ENCODE measurements at regions not wholly inside any gene's neighbourhood (a gene's known extent, or its start where the extent isn't known, plus 50 kb on each side); places are given as distances from the start of the nearest gene placed in this dataset.

DNA sequence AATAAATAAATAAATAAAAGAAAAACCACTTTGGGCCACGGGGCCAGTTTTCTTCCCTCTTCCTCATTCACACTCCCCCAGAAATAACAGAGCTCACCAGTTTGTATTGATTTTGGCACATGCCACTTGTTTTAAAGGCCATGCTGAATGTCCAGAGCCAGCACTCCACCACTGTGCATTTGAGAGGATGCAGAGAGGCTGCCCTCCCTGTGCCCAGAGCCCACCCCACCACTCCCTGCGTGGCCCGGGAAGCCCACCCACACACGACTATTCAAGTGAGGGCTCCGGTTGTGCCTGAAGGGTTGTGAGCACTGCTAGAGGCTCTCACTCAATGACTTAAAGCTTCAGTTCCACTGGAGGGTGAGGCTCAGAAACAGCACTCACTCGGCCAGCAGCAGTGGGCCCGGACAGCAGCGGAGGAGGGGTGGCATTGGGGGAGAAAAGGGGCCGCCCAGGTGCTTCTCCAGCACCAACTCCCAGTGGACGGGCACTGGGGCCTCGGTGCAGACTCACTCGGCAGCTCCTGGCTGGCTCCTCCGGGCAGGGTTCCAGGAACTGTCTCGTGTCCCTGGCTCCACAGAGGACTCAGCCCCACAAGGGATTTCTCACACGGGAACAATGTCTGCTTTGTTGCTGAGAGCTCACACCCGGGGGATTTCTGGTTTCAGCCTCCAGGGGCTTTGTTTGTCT, 112.7 kb downstream of the SHANK2 start:
- no peak overlapping the region for H3K14ac ChIP-seq (ENCODE audit: insufficient read length)
- no peak overlapping the region for H3K23ac ChIP-seq (ENCODE audit: insufficient read length)
- H2AFZ ChIP-seq (ENCODE audit: low read length): no peak overlapping the region
- POLR2A ChIA-PET (ENCODE audit: partially characterized antibody): interaction anchor here (0.8 kb wide), 1 partner anchor 107 kb away, joined by 3 read pairs; no protein-coding TSS in a partner anchor
- FAIRE-seq: no peak
- H2AK5ac ChIP-seq (ENCODE audit: low read depth, low read length): no peak overlapping the region
- H4K5ac ChIP-seq (ENCODE audit: insufficient read length, low read depth, low read length): no peak overlapping the region
- H3K9me3 ChIP-seq (ENCODE audit: insufficient read depth in 2 of 2, low read depth in 1 of 2, low read length in 1 of 2): no peaks in the 10 kb centered on the region
- no peak overlapping the region for H2BK15ac ChIP-seq (ENCODE audit: low read length)
- 84% methylated on average over 12 of the region's 16 CpGs; no CpG with 5 or more reads in 1 of the 2 experiments for WGBS, 2 experiments (ENCODE audit: extremely low coverage in 1 of 2, insufficient coverage in 1 of 2, insufficient read length in 1 of 2, insufficient replicate concordance in 2 of 2, low coverage in 1 of 2, low lambda C conversion rate in 2 of 2, missing lambda C conversion rate in 1 of 2)
- peaks cover 0 to 7% of the 10 kb centered on the region in 2 experiments for H4K20me1 ChIP-seq (replicated peaks in 1 of 2; ENCODE audit: control insufficient read depth in 1 of 2, insufficient read depth in 2 of 2, low read length in 2 of 2)
- no peaks in the 10 kb centered on the region; a peak in 1 of 7 replicates for H3K4me1 ChIP-seq (replicated peaks in 1 of 4; ENCODE audit: control insufficient read depth in 3 of 4, insufficient read depth in 4 of 4, low read length in 3 of 4)
- no peak overlapping the region for H3K18ac ChIP-seq (ENCODE audit: extremely low read depth, low read length)
- DNase-seq (ENCODE audit: low read depth in 1 of 2, low spot score in 2 of 2): no peak
- no peak overlapping the region for H3K27ac ChIP-seq (ENCODE audit: low read depth, low read length)
- no peak overlapping the region for H3K56ac ChIP-seq (replicated peaks; ENCODE audit: insufficient read length, low read depth, low read length)
- peaks cover 17% of the 10 kb centered on the region for H3K79me1 ChIP-seq (ENCODE audit: low read depth, low read length)
- H2BK20ac ChIP-seq (ENCODE audit: low read length): no peak overlapping the region
- no peak overlapping the region for H2BK12ac ChIP-seq (ENCODE audit: low read depth, low read length)
- H3K27me3 ChIP-seq (replicated peaks in 1 of 4; ENCODE audit: control insufficient read depth in 3 of 4, extremely low read depth in 1 of 4, insufficient read depth in 3 of 4, low read length in 3 of 4): no peaks in the 10 kb centered on the region
- H3K4ac ChIP-seq (replicated peaks; ENCODE audit: insufficient read length, low read depth, low read length): no peak overlapping the region
- no peak overlapping the region for H2BK120ac ChIP-seq (replicated peaks; ENCODE audit: low read depth, low read length)
- CTCF ChIA-PET (ENCODE audit: partially characterized antibody): interaction anchor here (0.8 to 1.3 kb wide), 2 partner anchors 15 to 43 kb away, joined by 3 read pairs; no protein-coding TSS in a partner anchor
- no peak overlapping the region for H2BK5ac ChIP-seq (ENCODE audit: low read depth, low read length)
- H3K79me2 ChIP-seq (ENCODE audit: control insufficient read depth in 1 of 2, insufficient read depth in 2 of 2, low read length in 2 of 2): peaks cover 0 to 18% of the 10 kb centered on the region in 2 experiments; a peak in 2 of 4 replicates
- no peak overlapping the region for H3K9ac ChIP-seq (replicated peaks in 1 of 4; ENCODE audit: extremely low read depth in 1 of 4, low read depth in 3 of 4, low read length in 3 of 4)
- H4K91ac ChIP-seq (replicated peaks; ENCODE audit: insufficient read length, low read length): no peak overlapping the region
- H3K4me2 ChIP-seq (ENCODE audit: insufficient read depth in 1 of 2, low read depth in 2 of 2, low read length in 2 of 2): no peak overlapping the region
- no peaks in the 10 kb centered on the region for H3K23me2 ChIP-seq (ENCODE audit: low read depth, low read length)
- TF ChIP-seq SIRT6 (IDR thresholded peaks at IDR 0.05; ENCODE audit: low read length): no peak
- TF ChIP-seq TAF7 (optimal IDR thresholded peaks at IDR 0.05; ENCODE audit: borderline replicate concordance, low read depth, low read length): no peak
- no peak for TF ChIP-seq MAFK (IDR thresholded peaks at IDR 0.05; ENCODE audit: low read depth, low read length)
- TF ChIP-seq CEBPB (IDR thresholded peaks at IDR 0.05; ENCODE audit: low read depth, low read length): no peak
- TF ChIP-seq CHD1 (IDR thresholded peaks at IDR 0.05; ENCODE audit: low read depth, low read length): no peak
- TF ChIP-seq SAP30 (IDR thresholded peaks at IDR 0.05; ENCODE audit: insufficient read depth, insufficient replicate concordance, low read length): no peak
- H3K36me3 ChIP-seq (ENCODE audit: control insufficient read depth in 2 of 4, insufficient read depth in 4 of 4, low read length in 3 of 4): 0 out of 8 replicates have a peak, but pooled peaks cover 0 to 3% (median 0%) of the 10 kb centered on the region in 4 experiments
- H4K8ac ChIP-seq (ENCODE audit: extremely low read depth, insufficient read depth, low read length): no peak overlapping the region
- no peak overlapping the region for H3K4me3 ChIP-seq (ENCODE audit: extremely low read depth in 1 of 4, insufficient read depth in 2 of 4, low read depth in 3 of 4, low read length in 4 of 4)

Measured in H1 (cell line).